ENCODE measurements at regions not wholly inside any gene's neighbourhood (a gene's known extent, or its start where the extent isn't known, plus 50 kb on each side); places are given as distances from the start of the nearest gene placed in this dataset.

DNA sequence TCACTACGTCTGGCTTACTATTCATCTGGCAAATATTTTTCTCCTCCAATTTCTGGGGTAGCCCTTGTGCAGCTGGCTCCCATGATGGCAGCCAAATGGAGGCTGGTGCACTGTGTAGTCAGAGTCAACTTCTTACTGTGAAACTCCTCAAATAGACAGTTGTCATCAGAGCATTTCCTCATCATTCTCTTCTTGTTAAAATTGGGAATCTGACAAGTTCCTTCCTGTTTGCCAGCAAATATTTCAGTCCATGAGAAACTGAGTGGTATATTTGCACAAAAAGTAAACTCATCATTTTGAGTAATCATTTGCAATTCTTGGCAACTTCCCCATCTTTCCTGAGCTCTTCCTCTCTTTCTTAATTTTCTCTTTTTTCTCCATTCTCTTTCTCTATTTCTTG lies 394.9 kb upstream of the RGS17 start:
- TF ChIP-seq, protein P1, sequence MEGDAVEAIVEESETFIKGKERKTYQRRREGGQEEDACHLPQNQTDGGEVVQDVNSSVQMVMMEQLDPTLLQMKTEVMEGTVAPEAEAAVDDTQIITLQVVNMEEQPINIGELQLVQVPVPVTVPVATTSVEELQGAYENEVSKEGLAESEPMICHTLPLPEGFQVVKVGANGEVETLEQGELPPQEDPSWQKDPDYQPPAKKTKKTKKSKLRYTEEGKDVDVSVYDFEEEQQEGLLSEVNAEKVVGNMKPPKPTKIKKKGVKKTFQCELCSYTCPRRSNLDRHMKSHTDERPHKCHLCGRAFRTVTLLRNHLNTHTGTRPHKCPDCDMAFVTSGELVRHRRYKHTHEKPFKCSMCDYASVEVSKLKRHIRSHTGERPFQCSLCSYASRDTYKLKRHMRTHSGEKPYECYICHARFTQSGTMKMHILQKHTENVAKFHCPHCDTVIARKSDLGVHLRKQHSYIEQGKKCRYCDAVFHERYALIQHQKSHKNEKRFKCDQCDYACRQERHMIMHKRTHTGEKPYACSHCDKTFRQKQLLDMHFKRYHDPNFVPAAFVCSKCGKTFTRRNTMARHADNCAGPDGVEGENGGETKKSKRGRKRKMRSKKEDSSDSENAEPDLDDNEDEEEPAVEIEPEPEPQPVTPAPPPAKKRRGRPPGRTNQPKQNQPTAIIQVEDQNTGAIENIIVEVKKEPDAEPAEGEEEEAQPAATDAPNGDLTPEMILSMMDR (IDR thresholded peaks at IDR 0.05): no peak
- TF ChIP-seq EZH2 (IDR thresholded peaks at IDR 0.05; ENCODE audit: borderline replicate concordance, insufficient read depth, low read depth, low read length, poor library complexity, severe bottlenecking): no peak
